Smooth muscle cell (in vitro differentiated cells): ENCODE measurements at regions not wholly inside any gene's neighbourhood (a gene's known extent, or its start where the extent isn't known, plus 50 kb on each side); places are given as distances from the start of the nearest gene placed in this dataset.
A peak's percentile ranks its signal among the peaks of the same experiment; 100 is the strongest.
"Not testable (repeated sequence)": the region's sequence is repeated elsewhere in the genome, so short reads cannot be mapped to it uniquely, and the experiment has no call there.

Source experiments
- DNase-seq: peaks from one replicate; lab custom pipeline; 2025; ENCODE audit not compliant: unreplicated experiment; lab: John Stamatoyannopoulos, UW
- H2AFZ ChIP-seq: fragments of 200-600 bp; sonication (generic); 2 replicates; pipeline ENCODE4 v1.6.0; 2016; ENCODE audit warnings: antibody characterized with exemption, low read depth, mild to moderate bottlenecking
- H3F3A ChIP-seq: fragments of 200-600 bp; sonication (generic); 2 replicates; pipeline ENCODE4 v1.6.0; 2017; ENCODE audit warnings: antibody characterized with exemption, low read depth
- H3K27ac ChIP-seq: fragments of 200-600 bp; sonication (generic); 2 replicates; pipeline ENCODE4 v1.5.1; 2016; ENCODE audit warnings: low read depth, mild to moderate bottlenecking
- H3K27me3 ChIP-seq: fragments of 200-600 bp; sonication (generic); 2 replicates; pipeline ENCODE4 v1.6.1; 2016; ENCODE audit warnings: low read depth, mild to moderate bottlenecking
- H3K36me3 ChIP-seq: fragments of 200-600 bp; sonication (generic); 2 replicates; pipeline ENCODE4 v1.5.1; 2016; ENCODE audit warnings: low read depth
- H3K4me1 ChIP-seq: fragments of 200-600 bp; sonication (generic); 2 replicates; pipeline ENCODE4 v1.5.1; 2016; ENCODE audit warnings: low read depth
- H3K4me2 ChIP-seq: fragments of 200-600 bp; sonication (generic); 2 replicates; pipeline ENCODE4 v1.6.0; 2016; ENCODE audit warnings: mild to moderate bottlenecking
- H3K4me3 ChIP-seq: fragments of 200-600 bp; sonication (generic); 2 replicates; pipeline ENCODE4 v1.5.1; 2016; ENCODE audit warnings: mild to moderate bottlenecking
- H3K79me2 ChIP-seq: fragments of 200-600 bp; sonication (generic); 2 replicates; pipeline ENCODE4 v1.6.0; 2016; ENCODE audit warnings: low read depth, mild to moderate bottlenecking
- H3K9ac ChIP-seq: fragments of 200-600 bp; sonication (generic); 2 replicates; pipeline ENCODE4 v1.6.0; 2016; ENCODE audit warnings: low read depth
- H3K9me3 ChIP-seq: fragments of 200-600 bp; sonication (generic); replicated peaks from 2 replicates; pipeline ENCODE4 v1.5.1; 2016; ENCODE audit warnings: low read depth
- H4K20me1 ChIP-seq: fragments of 200-600 bp; sonication (generic); 2 replicates; pipeline ENCODE4 v1.6.0; 2016; ENCODE audit warnings: low read depth
- CTCF ChIP-seq: fragments of 200-600 bp; sonication (generic); IDR thresholded peaks from 2 replicates; pipeline ENCODE4 v1.5.1; 2017; ENCODE audit warnings: borderline replicate concordance, mild to moderate bottlenecking, antibody characterized with exemption; ENCODE audit not compliant: insufficient read depth, poor library complexity, severe bottlenecking
- WGBS: methylation state at CpG from one replicate; pipeline ENCODE4 v1.1.7; 2016; ENCODE audit warnings: low lambda C conversion rate; 5-methylcytosine and 5-hydroxymethylcytosine counted together

GRCh38 chr2:187180529-187180928 is 267.5 kb downstream of the CALCRL start:
- no peaks in the 10 kb centered on the region for H3F3A ChIP-seq
- no peak overlapping the region for H3K4me2 ChIP-seq
- H3K9me3 ChIP-seq = no peaks in the 10 kb centered on the region
- H3K27ac ChIP-seq = no peak overlapping the region
- H3K9ac ChIP-seq = no peak overlapping the region
- no peaks in the 10 kb centered on the region for H3K27me3 ChIP-seq
- no peak for TF ChIP-seq CTCF
- no peaks in the 10 kb centered on the region for H4K20me1 ChIP-seq
- H3K79me2 ChIP-seq = no peaks in the 10 kb centered on the region
- no peak for DNase-seq
- H3K4me3 ChIP-seq = no peak overlapping the region
- no peaks in the 10 kb centered on the region for H3K4me1 ChIP-seq
- no peaks in the 10 kb centered on the region for H3K36me3 ChIP-seq
- WGBS = 94% methylated on average over 3 of the region's 3 CpGs
- H2AFZ ChIP-seq = no peak overlapping the region

GRCh38 chr2:187178876-187179275 is 269.2 kb downstream of the CALCRL start:
- not testable (repeated sequence) for H4K20me1 ChIP-seq, H3K27ac ChIP-seq, H2AFZ ChIP-seq, DNase-seq, H3K9ac ChIP-seq, H3K79me2 ChIP-seq, H3K4me1 ChIP-seq, H3K4me2 ChIP-seq, H3K36me3 ChIP-seq, H3K9me3 ChIP-seq, H3F3A ChIP-seq, H3K4me3 ChIP-seq, H3K27me3 ChIP-seq
- WGBS = 89% methylated on average over 3 of the region's 3 CpGs

- Histone ChIP-seq H3K27ac (no peak overlapping the region), H3K27me3 (no peaks in the 10 kb centered on the region), H3K36me3 (no peaks in the 10 kb centered on the region), H4K20me1 (no peaks in the 10 kb centered on the region), H3K79me2 (no peaks in the 10 kb centered on the region), H3K4me1 (no peaks in the 10 kb centered on the region), H3K4me2 (no peak overlapping the region), H3F3A (no peaks in the 10 kb centered on the region), H3K4me3 (no peak overlapping the region), H3K9me3 (no peaks in the 10 kb centered on the region), H3K9ac (no peak overlapping the region), H2AFZ (no peak overlapping the region)
- 95% methylated on average over 10 of the region's 10 CpGs for WGBS
- TF ChIP-seq CTCF = no peak
- DNase-seq = no peak
These were observed 270.8 kb downstream of the CALCRL start for GRCh38 chr2:187177253-187177652.

GRCh38 chr2:187174582-187174981 is 273.5 kb downstream of the CALCRL start:
- H2AFZ ChIP-seq = no peak overlapping the region
- H3K9ac ChIP-seq = no peak overlapping the region
- DNase-seq = no peak
- no peaks in the 10 kb centered on the region for H3K4me1 ChIP-seq
- H3K36me3 ChIP-seq = no peaks in the 10 kb centered on the region
- TF ChIP-seq CTCF = peak; percentile 30
- H4K20me1 ChIP-seq = no peaks in the 10 kb centered on the region
- no peaks in the 10 kb centered on the region for H3K9me3 ChIP-seq
- WGBS = 100% methylated on average over 1 of the region's 1 CpG
- H3K27me3 ChIP-seq = no peaks in the 10 kb centered on the region
- no peak overlapping the region for H3K27ac ChIP-seq
- no peak overlapping the region for H3K4me3 ChIP-seq
- H3F3A ChIP-seq = no peaks in the 10 kb centered on the region
- H3K79me2 ChIP-seq = no peaks in the 10 kb centered on the region
- no peak overlapping the region for H3K4me2 ChIP-seq
